ENCODE measurements at regions not wholly inside any gene's neighbourhood (a gene's known extent, or its start where the extent isn't known, plus 50 kb on each side); places are given as distances from the start of the nearest gene placed in this dataset.

- TF ChIP-seq BCL3 (IDR thresholded peaks at IDR 0.05) (no peak), USF2 (IDR thresholded peaks at IDR 0.05) (no peak), GATA3 (IDR thresholded peaks at IDR 0.05; ENCODE audit: borderline replicate concordance) (no peak), HES2 (IDR thresholded peaks at IDR 0.05) (no peak), FOXS1 (CRISPR knock-in tag; IDR thresholded peaks at IDR 0.05) (no peak)
Observed at GRCh38 chr3:10716964-10717363, 99.1 kb upstream of the SLC6A11 start (continued).

- no peak for TF ChIP-seq MYC (IDR thresholded peaks at IDR 0.05; ENCODE audit: borderline replicate concordance, low read length)
- no peak for TF ChIP-seq ESRRA (IDR thresholded peaks at IDR 0.05; ENCODE audit: borderline replicate concordance, low read length)
- no peak for TF ChIP-seq POLR2AphosphoS2 (conservative IDR thresholded peaks at IDR 0.05; ENCODE audit: low read length)
- no peak for TF ChIP-seq ELK1 (IDR thresholded peaks at IDR 0.05; ENCODE audit: low read depth, low read length)
- Histone ChIP-seq H3K27ac (no peak overlapping the region), H3K4me2 (no peak overlapping the region), H3K4me3 (no peak overlapping the region), H3K9me3 (peaks cover 11% of the 10 kb centered on the region), H3K4me1 (no peaks in the 10 kb centered on the region)
- DNase-seq (ENCODE audit: low read depth in 1 of 2, low spot score in 1 of 2) (no peak), ATAC-seq (no peak), FAIRE-seq (no peak)
- ChIA-PET CTCF (interaction anchor here (0.9 to 1.3 kb wide), 3 partner anchors 21 to 149 kb away, joined by 3 to 6 read pairs (median 3); no protein-coding TSS in a partner anchor), POLR2A (no interaction called here)
- WGBS (ENCODE audit: missing lambda C conversion rate): 52% methylated on average over 3 of the region's 4 CpGs
Observed at GRCh38 chr3:10717756-10718155, 98.3 kb upstream of the SLC6A11 start.

- Histone ChIP-seq H3K9me3 (no peaks in the 10 kb centered on the region), H3K4me2 (no peak overlapping the region), H3K4me1 (no peaks in the 10 kb centered on the region), H3K27ac (no peak overlapping the region), H3K4me3 (no peak overlapping the region)
- POLR2A ChIA-PET: no interaction called here
- ATAC-seq (no peak), FAIRE-seq (no peak), DNase-seq (ENCODE audit: low read depth in 1 of 2, low spot score in 1 of 2) (no peak)
- WGBS (ENCODE audit: missing lambda C conversion rate): 15% methylated on average over 5 of the region's 5 CpGs
- no peak for TF ChIP-seq CHD2 (IDR thresholded peaks at IDR 0.05; ENCODE audit: low read length, partially characterized antibody)
- no peak for TF ChIP-seq CBX2 (IDR thresholded peaks at IDR 0.05; ENCODE audit: borderline replicate concordance, low read depth)
- TF ChIP-seq E2F6 (IDR thresholded peaks at IDR 0.05; ENCODE audit: borderline replicate concordance, low read depth): no peak
- CTCF ChIA-PET: interaction anchor here (5.4 kb wide), 1 partner anchor 19 kb away, joined by 31 read pairs; no protein-coding TSS in a partner anchor
Observed at GRCh38 chr3:10721101-10721500, 94.9 kb upstream of the SLC6A11 start.

GRCh38 chr3:10722911-10723310, 93.1 kb upstream of the SLC6A11 start:
- no peak for TF ChIP-seq HEYL (CRISPR knock-in tag; IDR thresholded peaks at IDR 0.05)
- TF ChIP-seq RARB (CRISPR knock-in tag; IDR thresholded peaks at IDR 0.05): no peak
- TF ChIP-seq JUN (IDR thresholded peaks at IDR 0.05): no peak
- no peak for TF ChIP-seq MAX (IDR thresholded peaks at IDR 0.05)
- no peak for TF ChIP-seq PHF8 (IDR thresholded peaks at IDR 0.05; ENCODE audit: borderline replicate concordance, low read depth)
- no peak for TF ChIP-seq HDAC2 (IDR thresholded peaks at IDR 0.05)
- TF ChIP-seq RCOR1 (IDR thresholded peaks at IDR 0.05; ENCODE audit: low read depth, low read length): no peak
- no peak for TF ChIP-seq EHMT2 (IDR thresholded peaks at IDR 0.05; ENCODE audit: low read depth)
- TF ChIP-seq USF2 (IDR thresholded peaks at IDR 0.05): no peak
- no peak for TF ChIP-seq BHLHE40 (IDR thresholded peaks at IDR 0.05; ENCODE audit: low read depth, low read length)
- no peak for TF ChIP-seq TP53 (CRISPR knock-in tag; IDR thresholded peaks at IDR 0.05)
- TF ChIP-seq RNF2 (IDR thresholded peaks at IDR 0.05; ENCODE audit: borderline replicate concordance, low read depth): no peak
- TF ChIP-seq FOSB (CRISPR knock-in tag; IDR thresholded peaks at IDR 0.05): no peak
- TF ChIP-seq NR3C1 (IDR thresholded peaks at IDR 0.05): no peak
- no peak for TF ChIP-seq ELK1 (IDR thresholded peaks at IDR 0.05; ENCODE audit: low read depth, low read length)
- no peak for TF ChIP-seq CBX8 (IDR thresholded peaks at IDR 0.05)
- WGBS (ENCODE audit: missing lambda C conversion rate): 10% methylated on average over 6 of the region's 6 CpGs
- FAIRE-seq: no peak

More at GRCh38 chr3:10722911-10723310, 93.1 kb upstream of the SLC6A11 start:
- Histone ChIP-seq H3K4me2 (no peak overlapping the region), H3K4me3 (no peak overlapping the region), H3K9me3 (no peaks in the 10 kb centered on the region), H3K27ac (no peak overlapping the region), H3K4me1 (no peaks in the 10 kb centered on the region)
- DNase-seq (ENCODE audit: low read depth in 1 of 2, low spot score in 1 of 2) (no peak), ATAC-seq (no peak)
- ChIA-PET CTCF (interaction anchor here (0.6 to 5.4 kb wide), 2 partner anchors 17 to 427 kb away, joined by 3 to 31 read pairs; no protein-coding TSS in a partner anchor), POLR2A (no interaction called here)
